DOHH2 (cell line): ENCODE measurements at regions not wholly inside any gene's neighbourhood (a gene's known extent, or its start where the extent isn't known, plus 50 kb on each side); places are given as distances from the start of the nearest gene placed in this dataset.
"Not testable (repeated sequence)": the region's sequence is repeated elsewhere in the genome, so short reads cannot be mapped to it uniquely, and the experiment has no call there.

Experiments used
- H3F3A ChIP-seq: fragments of 200-600 bp; sonication (generic), shearing (Covaris generic); 2 replicates; pipeline ENCODE4 v1.6.0; 2016; ENCODE audit warnings: antibody characterized with exemption, mild to moderate bottlenecking; ENCODE audit not compliant: control insufficient read depth, insufficient read depth
- H3K27ac ChIP-seq: fragments of 200-600 bp; sonication (generic); 2 replicates; pipeline ENCODE4 v1.5.1; 2014; ENCODE audit warnings: low read depth, mild to moderate bottlenecking, low read length, moderate library complexity
- H3K27me3 ChIP-seq: fragments of 200-600 bp; sonication (generic); 2 replicates; pipeline ENCODE4 v1.6.1; 2014; ENCODE audit warnings: mild to moderate bottlenecking, low read length, mixed read lengths; ENCODE audit not compliant: control insufficient read depth
- H3K36me3 ChIP-seq: fragments of 200-600 bp; sonication (generic); 2 replicates; pipeline ENCODE4 v1.6.1; 2014; ENCODE audit warnings: mild to moderate bottlenecking, low read length, moderate library complexity, mixed read lengths; ENCODE audit not compliant: control insufficient read depth
- H3K4me1 ChIP-seq: fragments of 200-600 bp; sonication (generic); 2 replicates; pipeline ENCODE4 v1.6.1; 2014; ENCODE audit warnings: mild to moderate bottlenecking, low read length, mixed read lengths; ENCODE audit not compliant: control insufficient read depth
- H3K4me2 ChIP-seq: fragments of 200-600 bp; sonication (generic); 2 replicates; pipeline ENCODE4 v1.6.0; 2014; ENCODE audit warnings: mild to moderate bottlenecking, low read length, moderate library complexity
- H3K4me3 ChIP-seq: fragments of 200-600 bp; sonication (generic); 2 replicates; pipeline ENCODE4 v1.5.1; 2014; ENCODE audit warnings: mild to moderate bottlenecking, low read length, mixed read lengths
- H3K79me2 ChIP-seq: fragments of 200-600 bp; sonication (generic); 2 replicates; pipeline ENCODE4 v1.6.1; 2014; ENCODE audit warnings: mild to moderate bottlenecking, low read length, mixed read lengths; ENCODE audit not compliant: control insufficient read depth
- H3K9me2 ChIP-seq: fragments of 200-600 bp; sonication (generic); replicated peaks from 2 replicates; pipeline ENCODE4 v1.6.1; 2014; ENCODE audit warnings: mild to moderate bottlenecking, low read length, mixed read lengths; ENCODE audit not compliant: control insufficient read depth
- H3K9me3 ChIP-seq: fragments of 200-600 bp; sonication (generic); 2 replicates; pipeline ENCODE4 v1.6.1; 2014; ENCODE audit warnings: antibody characterized with exemption, low read length, mixed read lengths; ENCODE audit not compliant: control insufficient read depth, insufficient read depth
- H4K20me1 ChIP-seq: fragments of 200-600 bp; sonication (generic); 2 replicates; pipeline ENCODE4 v1.6.0; 2014; ENCODE audit warnings: low read depth, mild to moderate bottlenecking, antibody characterized with exemption, low read length, moderate library complexity; ENCODE audit not compliant: control insufficient read depth, insufficient read depth
- CTCF ChIP-seq: fragments of 200-600 bp; sonication (generic); IDR thresholded peaks from one replicate; pipeline ENCODE4 v1.5.1; 2014; ENCODE audit warnings: antibody characterized with exemption, mild to moderate bottlenecking, low read depth, low read length; ENCODE audit not compliant: poor library complexity, severe bottlenecking
- EZH2phosphoT487 ChIP-seq: fragments of 200-600 bp; sonication (generic); IDR thresholded peaks from 2 replicates; pipeline ENCODE4 v1.6.1; 2017; ENCODE audit warnings: borderline replicate concordance, mild to moderate bottlenecking, antibody characterized with exemption, low read length, moderate library complexity, mixed read lengths

GRCh38 chrX:109782994-109783700 is 50.1 kb upstream of the ACSL4 start:
- Histone ChIP-seq H3K36me3 (no peaks in the 10 kb centered on the region), H3K27ac (no peak overlapping the region), H3K9me2 (no peaks in the 10 kb centered on the region), H3F3A (no peaks in the 10 kb centered on the region), H4K20me1 (no peaks in the 10 kb centered on the region), H3K4me3 (no peak overlapping the region), H3K4me2 (no peak overlapping the region), H3K4me1 (no peaks in the 10 kb centered on the region), H3K27me3 (no peaks in the 10 kb centered on the region), H3K9me3 (no peaks in the 10 kb centered on the region), H3K79me2 (no peaks in the 10 kb centered on the region)
- TF ChIP-seq EZH2phosphoT487 (no peak), CTCF (no peak)

- H4K20me1 ChIP-seq = no peaks in the 10 kb centered on the region
- H3K9me3 ChIP-seq = no peaks in the 10 kb centered on the region
- H3K4me1 ChIP-seq = no peaks in the 10 kb centered on the region
- H3K9me2 ChIP-seq = no peaks in the 10 kb centered on the region
- no peaks in the 10 kb centered on the region for H3K27me3 ChIP-seq
- TF ChIP-seq CTCF = no peak
- no peak for TF ChIP-seq EZH2phosphoT487
- no peaks in the 10 kb centered on the region for H3F3A ChIP-seq
- no peak overlapping the region for H3K27ac ChIP-seq
- H3K4me2 ChIP-seq = no peak overlapping the region
- no peaks in the 10 kb centered on the region for H3K79me2 ChIP-seq
- H3K4me3 ChIP-seq = no peak overlapping the region
- no peaks in the 10 kb centered on the region for H3K36me3 ChIP-seq
These were observed 50.6 kb upstream of the ACSL4 start for GRCh38 chrX:109783701-109784079.

- TF ChIP-seq EZH2phosphoT487 (no peak), CTCF (no peak)
- Histone ChIP-seq H3K4me2 (no peak overlapping the region), H3K9me2 (no peaks in the 10 kb centered on the region), H3K4me3 (no peak overlapping the region), H4K20me1 (no peaks in the 10 kb centered on the region), H3K27me3 (no peaks in the 10 kb centered on the region), H3K27ac (no peak overlapping the region), H3K4me1 (no peaks in the 10 kb centered on the region), H3K79me2 (no peaks in the 10 kb centered on the region), H3K36me3 (no peaks in the 10 kb centered on the region), H3F3A (no peaks in the 10 kb centered on the region), H3K9me3 (no peaks in the 10 kb centered on the region)
These were observed 52.0 kb upstream of the ACSL4 start for GRCh38 chrX:109785053-109785452.

- H3K79me2 ChIP-seq, H4K20me1 ChIP-seq, H3K36me3 ChIP-seq, H3K4me1 ChIP-seq, H3K4me2 ChIP-seq, H3K9me3 ChIP-seq, H3K4me3 ChIP-seq, H3K9me2 ChIP-seq, H3K27ac ChIP-seq, H3K27me3 ChIP-seq, H3F3A ChIP-seq: not testable (repeated sequence)
These were observed 57.5 kb upstream of the ACSL4 start for GRCh38 chrX:109790511-109790910.
